ENCODE measurements at regions not wholly inside any gene's neighbourhood (a gene's known extent, or its start where the extent isn't known, plus 50 kb on each side); places are given as distances from the start of the nearest gene placed in this dataset.
"Not testable (repeated sequence)": the region's sequence is repeated elsewhere in the genome, so short reads cannot be mapped to it uniquely, and the experiment has no call there.

DNA sequence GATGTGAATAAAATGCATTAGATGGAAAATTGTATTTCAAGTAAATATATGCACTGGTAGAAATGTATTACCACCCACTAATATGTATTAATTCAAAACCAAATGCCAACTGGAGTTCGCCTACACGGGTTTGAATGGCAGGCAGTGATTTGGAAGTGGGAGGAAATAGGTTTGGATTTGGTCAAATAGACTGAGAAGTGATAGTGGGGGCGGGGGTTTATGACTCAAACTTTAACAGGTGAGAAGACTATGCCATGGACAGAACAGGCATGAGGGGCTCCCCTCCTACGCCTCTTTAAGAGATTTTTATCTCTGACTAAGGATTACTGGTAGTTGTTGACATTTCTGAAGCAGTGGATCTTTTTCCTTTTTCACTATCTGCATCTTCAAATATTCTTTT is 677.8 kb downstream of the NTRK3 start:
- no peak for DNase-seq (ENCODE audit: low read depth)

DNA sequence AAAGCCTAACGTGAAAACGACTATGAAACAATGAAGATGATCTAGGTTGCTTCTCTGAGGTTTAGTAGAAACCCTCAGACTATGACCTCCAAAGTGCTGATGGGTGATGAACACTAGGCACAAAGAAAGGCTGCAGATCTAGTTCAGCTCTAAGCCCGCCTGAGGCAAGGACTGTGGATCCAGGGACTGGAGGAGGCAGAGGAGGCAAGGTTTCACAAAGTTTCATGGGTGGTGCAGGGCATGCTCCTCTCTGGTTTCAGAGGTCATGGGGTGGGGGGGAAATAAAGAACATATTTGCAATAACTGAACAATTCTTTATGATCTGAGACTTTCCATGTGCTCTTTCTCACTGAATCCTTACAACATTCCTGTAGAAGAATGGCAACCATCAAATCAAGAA is 679.2 kb downstream of the NTRK3 start:
- DNase-seq (ENCODE audit: low read depth), result no peak

DNA sequence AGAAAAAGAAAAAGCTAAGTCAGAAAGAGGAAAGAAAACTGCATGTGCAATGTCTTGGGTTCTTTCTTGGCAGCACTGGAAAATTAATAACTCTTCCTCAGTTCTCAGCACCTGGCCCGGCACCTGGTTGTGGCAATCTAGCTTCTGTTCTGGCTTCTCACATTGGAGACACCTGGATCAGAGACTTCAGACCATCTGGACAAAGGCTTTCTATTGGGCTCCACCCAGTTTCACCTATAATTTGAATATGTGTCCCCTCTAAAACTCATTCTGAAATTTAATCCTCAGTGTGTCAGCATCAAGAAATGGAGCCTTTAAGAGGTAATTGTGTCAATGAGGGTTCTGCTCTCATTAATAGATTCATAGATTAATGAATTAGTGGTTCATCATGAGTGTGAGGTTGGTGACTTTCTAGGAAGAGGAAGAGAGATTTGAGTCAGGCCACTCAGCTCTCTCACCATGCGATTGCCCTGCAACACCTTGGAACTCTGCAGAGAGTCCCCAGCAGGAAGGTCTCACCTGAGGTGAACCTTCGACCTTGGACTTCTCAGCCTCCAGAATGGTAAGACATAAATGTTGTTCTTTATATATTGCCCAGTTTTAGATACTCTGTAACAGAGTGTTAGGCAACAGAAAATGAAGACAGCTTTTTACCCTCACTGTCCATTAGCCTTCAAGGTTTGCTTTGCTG is 679.9 kb downstream of the NTRK3 start:
- DNase-seq (ENCODE audit: low read depth), result no peak

DNA sequence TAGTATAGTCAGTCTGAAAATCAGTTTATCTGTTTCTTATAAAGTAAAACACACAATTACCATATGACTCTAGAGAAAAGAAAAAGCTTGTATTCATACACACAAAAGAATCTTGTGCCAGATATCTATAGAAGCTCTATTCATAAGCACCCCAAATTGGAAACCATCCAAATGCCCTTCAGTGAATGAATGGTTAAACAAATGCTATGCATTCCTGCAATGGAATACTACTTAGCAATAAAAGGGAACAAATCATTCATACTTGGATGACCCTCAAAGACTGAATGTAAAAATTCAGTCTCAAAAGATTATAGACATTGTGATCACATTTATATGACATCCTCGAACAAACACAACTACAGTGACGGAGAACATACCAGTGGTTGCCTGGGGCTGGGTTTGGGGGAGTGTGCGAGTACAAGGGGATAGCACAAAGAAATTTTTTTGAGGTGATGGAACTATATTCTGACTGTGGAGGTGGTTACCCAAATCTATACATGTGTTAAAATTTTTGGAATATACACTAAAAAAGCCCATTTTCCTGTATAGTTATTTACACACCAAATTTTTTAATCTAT is 680.6 kb downstream of the NTRK3 start:
- DNase-seq (ENCODE audit: low read depth), result no peak

DNA sequence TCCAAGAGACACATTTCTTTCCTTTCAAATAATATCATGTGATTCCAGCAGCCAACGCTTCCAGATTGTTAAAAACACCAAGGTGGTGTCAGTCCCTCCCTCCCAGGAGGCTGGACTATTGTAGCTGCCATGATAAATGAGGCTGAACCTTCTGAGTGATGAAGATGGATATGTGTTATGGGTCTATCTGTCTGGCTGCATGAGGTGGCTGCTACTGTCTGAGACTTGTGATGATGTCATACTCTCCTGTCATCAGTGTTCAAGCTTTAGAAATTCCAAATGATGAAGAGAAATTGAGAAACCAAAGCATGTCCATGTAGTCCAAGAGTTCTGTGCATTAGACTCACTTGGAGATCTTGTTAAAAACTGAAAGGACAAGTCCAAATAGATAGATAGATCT is 683.0 kb downstream of the NTRK3 start:
- no peak for DNase-seq (ENCODE audit: low read depth)

DNA sequence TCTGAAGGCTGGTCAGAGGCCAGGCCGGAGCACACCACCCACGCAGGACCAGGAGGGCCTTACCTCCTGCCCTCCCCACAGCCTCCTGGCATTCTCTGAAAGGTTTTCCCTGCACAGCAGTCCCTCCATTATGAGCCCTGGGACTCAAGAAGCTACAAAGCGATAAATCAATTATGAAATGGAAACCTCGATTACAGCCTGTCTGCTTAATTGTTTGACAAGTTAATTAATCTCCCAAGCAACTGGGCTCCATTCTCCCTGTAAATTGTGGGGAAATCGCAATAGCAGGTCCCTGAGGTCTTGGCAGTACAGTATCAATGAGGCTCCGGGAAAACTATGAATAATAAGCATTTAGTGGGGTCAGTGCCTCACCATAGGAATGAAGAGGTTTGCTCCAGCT is 683.5 kb downstream of the NTRK3 start:
- no peak for DNase-seq (ENCODE audit: low read depth)

DNA sequence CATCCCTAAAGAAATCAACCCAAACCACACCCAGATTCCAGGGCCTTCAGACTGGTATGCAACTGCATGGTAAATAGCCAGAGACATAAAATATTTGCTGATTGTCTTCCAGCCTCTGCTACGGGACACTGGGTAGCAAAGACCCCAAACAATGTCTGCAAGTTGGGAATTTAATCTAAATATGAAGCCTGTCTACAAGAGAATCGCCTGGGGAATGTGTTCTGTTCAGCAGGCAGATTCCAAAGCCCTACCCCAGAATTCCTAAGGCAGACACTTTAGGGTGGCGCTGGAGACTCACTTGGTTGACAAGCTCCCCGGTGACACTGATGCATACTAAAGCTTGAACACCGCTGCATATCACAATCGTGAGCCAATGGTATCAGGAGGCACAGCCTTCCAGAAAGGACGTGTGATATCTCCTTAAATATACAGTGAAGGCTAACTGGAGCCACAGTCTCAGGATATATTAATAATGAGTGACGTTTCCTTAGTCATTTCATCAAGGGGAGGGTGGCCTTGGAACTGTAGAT is 684.1 kb downstream of the NTRK3 start:
- DNase-seq (ENCODE audit: low read depth), result no peak

DNA sequence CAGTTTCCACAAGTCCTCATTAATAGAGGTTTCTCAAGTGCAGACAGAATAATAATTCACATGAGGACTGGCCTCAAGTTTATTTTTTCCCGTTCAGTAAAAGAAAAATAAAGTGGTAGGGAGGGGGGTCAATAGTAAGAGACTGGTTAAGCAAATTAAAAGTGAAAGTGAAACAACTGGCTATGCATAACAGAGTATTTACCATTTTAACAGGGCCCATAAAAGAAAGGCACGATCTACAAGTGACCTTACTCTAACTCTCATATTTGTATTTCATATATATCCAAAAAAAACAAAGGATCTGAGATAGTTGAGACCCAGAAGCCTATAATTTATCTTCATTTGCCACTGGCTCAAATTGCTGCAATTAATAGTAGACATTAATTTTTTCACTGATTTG is 686.3 kb downstream of the NTRK3 start:
- DNase-seq (ENCODE audit: low read depth), result no peak

DNA sequence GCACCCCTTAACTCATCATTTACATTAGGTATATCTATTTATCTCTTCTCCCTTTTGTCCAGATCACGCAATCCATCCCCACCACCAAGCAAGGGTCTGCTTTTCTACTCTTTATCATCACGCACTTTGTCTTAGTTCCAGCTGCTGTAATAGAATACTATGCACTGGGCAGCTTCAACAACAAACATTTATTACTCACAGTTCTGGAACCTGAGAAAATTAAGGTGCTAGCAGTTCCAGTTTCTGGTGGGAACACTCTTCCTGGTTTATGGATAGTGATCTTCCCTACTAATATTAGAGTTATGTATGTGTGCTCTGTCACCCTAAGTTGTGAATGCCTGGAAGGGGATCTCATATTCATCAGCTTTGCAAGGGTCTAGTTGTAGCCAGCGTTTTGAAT is 687.0 kb downstream of the NTRK3 start:
- no peak for DNase-seq (ENCODE audit: low read depth)

DNA sequence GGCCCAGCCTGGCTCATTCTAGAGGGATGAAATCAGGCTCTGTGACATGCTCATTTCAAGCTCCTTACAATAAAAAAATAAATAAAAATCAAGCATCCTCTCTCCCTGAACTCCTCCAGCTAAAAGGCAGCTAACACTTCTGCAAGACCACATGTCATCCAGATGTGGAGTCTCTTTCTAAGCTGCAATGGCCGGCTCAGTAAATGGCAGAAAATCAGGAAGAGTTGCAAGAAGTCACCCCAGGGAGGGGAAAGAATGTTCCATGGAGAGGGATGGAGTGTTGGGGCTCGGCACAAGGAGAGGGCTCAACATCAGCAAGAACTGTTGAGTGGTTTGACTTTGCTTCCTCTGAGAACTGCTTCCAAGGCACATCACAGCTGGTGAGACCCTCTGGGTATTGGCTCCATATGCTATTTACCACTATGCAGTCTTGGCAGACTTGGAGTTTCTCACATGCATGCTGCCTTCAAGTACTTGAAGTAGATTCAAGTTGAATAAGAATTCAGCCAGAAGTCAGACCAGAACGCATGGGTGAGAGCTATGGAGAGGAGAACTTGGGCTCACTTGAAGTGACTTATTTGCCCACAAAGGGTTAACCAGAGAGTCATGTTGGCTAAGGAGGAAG is 689.0 kb downstream of the NTRK3 start:
- DNase-seq (ENCODE audit: low read depth), result no peak

DNA sequence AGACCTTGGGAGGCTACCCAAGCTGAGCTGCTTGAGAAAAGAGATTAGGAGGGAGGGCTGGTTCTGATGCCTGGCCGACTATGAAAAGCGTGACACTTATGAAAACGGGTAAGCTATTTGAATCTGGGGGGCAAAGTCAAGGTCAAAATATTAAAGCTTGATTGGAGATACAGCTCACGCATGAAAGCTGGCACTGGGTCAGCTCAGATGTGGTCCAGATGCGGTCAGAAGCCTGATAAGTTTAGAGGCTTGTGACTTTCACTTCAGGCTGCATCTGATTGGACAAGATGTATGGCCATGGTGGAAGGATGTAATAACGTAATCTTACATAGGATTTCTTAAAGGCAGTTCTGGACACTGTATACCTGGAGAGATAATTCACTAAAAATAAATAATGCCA is 690.3 kb downstream of the NTRK3 start:
- no peak for DNase-seq (ENCODE audit: low read depth)

DNA sequence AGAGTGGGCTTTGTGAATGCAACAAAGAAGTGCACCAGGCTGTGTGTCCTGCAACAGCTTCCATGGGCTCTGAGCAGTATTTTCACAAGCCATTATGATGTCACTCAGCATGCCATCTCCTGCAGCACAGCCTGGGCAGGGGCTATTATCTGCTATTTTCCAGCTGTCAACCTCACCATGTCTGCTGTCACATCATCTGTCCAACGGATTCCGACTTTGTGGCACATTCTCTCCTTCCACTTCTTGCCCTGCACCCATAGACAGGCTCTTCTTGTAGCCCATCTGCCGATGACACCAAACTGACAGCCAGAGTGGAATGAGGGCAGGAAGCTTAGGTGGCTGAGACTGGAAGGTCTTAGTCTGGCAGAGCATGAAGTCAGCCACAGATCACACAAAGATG is 691.9 kb downstream of the NTRK3 start:
- no peak for DNase-seq (ENCODE audit: low read depth)

DNA sequence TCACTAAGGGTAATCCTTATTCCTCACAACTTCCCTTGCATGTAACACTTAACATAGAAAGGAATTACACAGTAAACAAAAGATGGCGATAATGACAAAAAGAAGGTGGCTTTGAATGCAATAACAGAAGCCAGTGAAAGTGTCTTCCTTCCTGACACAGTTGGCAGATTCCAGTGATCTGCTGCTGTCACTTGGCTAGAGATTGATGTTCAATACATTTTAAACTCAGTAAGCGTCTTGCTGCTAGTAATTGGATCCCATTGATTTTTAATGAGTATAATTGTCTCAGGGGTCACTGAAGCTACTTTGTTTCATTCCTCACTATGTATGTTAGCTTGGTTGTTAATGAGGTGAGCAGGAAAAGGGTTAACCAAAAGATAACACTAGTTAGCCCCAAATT is 692.7 kb downstream of the NTRK3 start:
- DNase-seq (ENCODE audit: low read depth), result no peak

DNA sequence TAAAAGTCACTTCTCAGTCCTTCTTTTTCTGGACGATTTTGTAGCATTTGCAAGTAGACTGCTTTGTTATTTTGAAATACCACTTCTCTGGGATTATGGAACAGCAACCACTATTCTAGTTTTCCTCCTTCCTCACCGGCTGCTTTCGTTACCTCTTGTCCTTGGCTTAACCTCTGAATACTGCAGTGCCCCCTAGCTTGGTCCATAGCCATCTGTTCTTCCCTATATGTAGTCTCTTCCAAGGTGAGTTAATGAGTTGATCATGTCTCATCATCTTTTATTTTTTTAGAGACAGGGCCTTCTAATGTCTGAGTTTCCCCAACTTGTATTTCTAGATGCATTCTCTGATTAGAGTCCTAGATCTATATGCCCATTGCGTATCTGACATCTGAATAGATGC is 694.3 kb downstream of the NTRK3 start:
- DNase-seq (ENCODE audit: low read depth), result no peak

DNA sequence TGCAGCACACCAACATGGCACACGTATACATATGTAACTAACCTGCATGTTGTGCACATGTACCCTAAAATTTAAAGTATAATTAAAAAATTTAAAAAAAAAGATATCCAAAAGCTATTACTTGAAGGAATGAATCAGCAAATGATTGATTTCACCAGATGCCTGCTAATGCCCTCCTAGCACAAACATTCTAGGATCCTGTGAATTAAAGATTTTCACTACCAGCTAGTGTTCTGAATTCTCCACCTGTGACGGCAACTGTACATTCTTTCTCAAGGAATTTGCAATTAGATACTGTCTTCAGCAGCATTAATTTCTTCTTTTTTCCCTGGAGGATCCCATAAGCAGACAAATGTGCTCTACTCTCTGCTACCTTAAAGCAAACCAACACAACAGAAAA is 694.9 kb downstream of the NTRK3 start:
- no peak for DNase-seq (ENCODE audit: low read depth)

DNA sequence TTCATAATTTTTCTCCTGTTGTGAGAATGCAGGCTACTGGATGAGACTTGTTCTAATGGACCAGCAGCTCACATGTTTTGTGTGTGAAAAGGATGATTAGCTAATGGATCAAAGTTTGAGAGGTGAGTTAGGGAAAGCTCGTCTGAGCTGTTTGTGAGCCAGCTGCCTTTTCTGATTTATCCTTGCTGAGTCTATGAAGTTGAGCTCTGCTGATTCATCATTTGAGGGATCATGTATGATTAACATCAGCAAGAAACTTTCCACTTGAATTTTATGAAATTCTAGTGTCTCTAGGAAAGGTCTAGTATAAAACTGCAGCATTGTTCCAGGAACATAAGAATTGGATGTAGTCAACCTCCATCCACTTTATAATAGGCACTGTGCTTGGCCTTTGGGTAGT is 698.7 kb downstream of the NTRK3 start:
- no peak for DNase-seq (ENCODE audit: low read depth)

DNA sequence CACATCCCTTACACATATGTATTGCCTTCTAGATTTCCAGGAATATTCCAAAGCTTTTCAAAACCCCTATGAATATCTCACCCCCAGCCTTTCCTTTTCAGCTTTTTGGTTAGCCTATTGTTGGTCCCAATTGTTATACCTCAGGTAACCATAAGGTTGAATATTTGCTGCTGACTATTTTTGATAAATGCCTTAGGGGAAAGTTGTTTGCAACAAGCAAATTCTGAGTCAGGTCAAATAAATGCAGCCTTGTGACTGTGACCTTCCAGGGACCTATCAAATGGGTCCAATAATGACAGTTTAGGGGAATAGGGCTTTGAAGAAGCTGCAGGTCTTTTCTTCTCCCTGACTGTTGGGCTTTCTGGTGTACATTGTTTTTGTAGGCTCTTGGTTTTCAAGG is 699.7 kb downstream of the NTRK3 start:
- no peak for DNase-seq (ENCODE audit: low read depth)

DNA sequence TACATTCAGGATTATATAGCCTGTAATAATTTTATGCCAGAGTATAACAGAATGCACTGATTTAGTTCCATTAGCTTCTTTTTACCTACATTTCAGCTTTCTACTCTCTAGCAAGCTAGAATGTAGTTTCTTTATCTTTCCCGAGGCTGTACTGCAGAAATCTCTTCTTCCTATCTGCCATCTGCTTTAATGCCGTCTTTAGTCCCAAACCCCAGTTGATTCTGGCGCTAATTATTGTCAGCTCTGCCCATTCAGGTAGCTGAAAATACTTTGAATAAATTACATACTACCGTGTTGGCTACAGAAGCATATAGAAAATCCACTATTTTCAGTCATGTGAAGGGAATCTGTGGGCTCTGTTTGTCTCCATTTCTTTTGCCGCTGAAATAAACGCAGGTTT is 706.7 kb downstream of the NTRK3 start:
- DNase-seq (ENCODE audit: low read depth), result no peak

DNA sequence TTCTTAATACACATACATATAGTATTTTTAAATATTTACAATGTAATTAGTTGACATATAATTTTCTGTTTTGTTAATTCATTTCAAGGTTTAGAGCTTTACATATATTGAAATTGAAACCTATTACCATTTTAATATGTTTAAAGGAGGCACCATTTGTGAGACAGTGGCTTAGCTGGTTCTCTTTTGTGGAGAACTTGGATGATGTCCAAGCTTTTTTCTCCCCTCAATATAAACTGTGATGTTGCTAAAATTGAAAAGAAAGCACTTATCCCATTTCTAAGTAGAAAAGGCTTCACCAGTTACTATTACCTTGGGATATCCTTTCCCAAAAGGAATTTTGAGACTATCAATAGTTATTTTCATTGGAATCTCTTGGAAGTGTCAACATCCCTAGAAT is 707.2 kb downstream of the NTRK3 start:
- DNase-seq (ENCODE audit: low read depth), result no peak

DNA sequence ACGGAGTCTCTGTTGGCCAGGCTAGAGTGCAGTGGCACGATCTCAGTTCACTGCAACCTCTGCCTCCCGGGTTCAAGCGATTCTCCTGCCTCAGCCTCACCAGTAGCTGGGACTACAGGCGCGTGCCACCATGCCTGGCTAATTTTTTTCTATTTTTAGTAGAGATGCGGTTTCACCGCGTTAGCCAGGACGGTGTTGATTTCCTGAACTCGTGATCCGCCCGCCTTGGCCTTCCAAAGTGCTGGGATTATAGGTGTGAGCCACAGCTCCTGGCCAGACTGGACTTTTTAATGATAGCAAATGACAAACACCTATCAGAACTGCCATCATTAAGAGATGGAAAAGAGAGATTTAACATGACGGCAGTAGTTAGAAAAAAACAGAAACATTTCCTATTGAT is 707.9 kb downstream of the NTRK3 start:
- not testable (repeated sequence) for DNase-seq (ENCODE audit: low read depth)

DNA sequence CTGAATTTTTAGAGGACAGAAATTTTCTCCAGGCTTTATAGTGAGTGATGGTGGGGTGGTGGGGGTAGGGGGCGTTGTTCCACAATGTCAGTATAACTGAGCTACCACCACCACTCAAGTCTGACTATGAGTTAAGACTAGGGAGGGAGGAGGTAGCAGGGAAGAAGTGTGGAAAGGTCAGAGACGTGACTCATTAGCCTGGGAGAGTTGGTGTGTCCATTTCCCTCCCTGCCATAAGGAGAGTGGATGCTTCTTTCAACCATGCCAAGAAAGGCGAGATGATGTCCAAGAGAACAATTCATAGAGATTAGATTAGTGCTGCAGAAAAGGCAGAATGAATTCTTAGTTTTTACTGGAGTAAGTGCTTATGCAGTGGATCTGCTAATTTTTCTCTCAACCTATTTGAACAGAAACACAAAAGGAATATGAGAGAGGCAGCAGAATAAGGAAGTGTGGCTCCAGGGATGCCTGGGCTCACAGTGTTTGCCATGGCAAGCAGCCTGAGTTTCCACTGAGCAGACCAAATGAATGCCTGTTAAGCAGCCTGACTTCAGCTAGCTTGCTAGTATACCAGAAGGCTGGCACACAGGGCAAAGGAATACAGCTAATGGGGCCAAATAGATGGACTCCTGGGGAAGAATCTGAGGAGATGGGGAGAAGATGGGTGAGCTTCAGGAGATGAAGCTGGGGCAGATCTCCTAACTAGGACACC is 708.9 kb downstream of the NTRK3 start:
- no peak for DNase-seq (ENCODE audit: low read depth)

DNA sequence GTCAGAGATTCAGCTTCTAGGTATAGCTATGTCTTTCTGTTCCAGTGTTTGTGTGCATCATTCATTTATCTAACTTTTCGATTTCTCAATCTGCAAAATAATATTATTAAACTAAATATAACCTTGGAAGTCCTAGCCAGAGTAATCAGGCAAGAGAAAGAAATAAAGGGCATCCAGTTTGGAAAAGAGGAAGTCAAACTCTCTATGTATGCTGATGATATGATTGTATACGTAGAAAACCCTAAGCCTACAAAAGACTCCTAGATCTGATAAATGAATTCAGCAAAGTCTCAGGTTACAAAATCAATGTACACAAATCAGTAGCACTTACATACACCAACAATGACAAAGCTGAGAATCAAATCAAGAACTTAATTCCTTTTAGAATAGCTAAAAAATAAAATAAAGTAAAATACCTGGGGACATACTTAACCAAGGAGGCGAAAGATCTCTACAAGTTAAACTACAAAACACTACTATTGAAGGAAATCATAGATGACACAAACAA is 718.2 kb downstream of the NTRK3 start:
- DNase-seq (ENCODE audit: low read depth), result no peak

DNA sequence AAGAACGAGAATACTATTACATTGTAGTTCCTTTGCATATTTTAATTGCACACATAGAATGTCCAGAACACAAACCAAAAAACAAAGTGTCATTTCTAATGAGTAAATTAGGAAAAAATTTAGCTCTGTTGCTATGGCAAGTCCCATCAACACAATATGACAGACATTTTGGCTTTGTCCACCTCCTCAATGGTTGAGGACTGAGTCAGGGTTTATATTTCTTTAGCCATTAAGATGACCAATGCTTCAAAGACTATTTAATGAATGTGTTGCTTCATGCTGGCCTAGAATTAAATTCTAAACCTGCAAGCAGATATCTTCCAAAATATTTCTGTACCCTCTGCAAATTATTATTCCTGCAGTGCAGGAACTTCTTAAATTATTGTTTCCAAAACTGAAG is 719.2 kb downstream of the NTRK3 start:
- DNase-seq (ENCODE audit: low read depth), result no peak

Data from CMK (cell line).